ENCODE measurements at regions not wholly inside any gene's neighbourhood (a gene's known extent, or its start where the extent isn't known, plus 50 kb on each side); places are given as distances from the start of the nearest gene placed in this dataset.
"Not testable (repeated sequence)": the region's sequence is repeated elsewhere in the genome, so short reads cannot be mapped to it uniquely, and the experiment has no call there.

DNA sequence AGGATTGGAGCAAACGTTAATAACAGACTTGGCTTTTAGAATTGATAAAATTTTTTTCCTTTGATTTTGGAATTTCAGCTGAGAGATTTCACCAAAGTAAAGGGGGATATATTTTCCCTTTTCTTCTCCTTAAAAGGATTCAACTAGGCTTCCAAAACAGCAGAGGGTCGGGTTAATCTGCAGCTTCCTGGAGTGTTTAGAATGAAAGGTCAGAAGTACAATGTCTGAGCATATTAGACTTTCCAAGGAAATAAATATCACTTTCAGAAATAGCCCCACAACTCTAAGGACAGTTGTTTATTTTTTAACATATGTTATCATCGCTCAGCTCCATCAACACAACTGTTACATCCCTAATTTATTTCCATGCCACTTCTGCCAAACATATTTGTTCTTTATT lies 1532.9 kb upstream of the RAG2 start:
- no peak overlapping the region for H3K27ac ChIP-seq (ENCODE audit: low read depth, low read length)
- peaks cover 6% of the 10 kb centered on the region for H3K4me1 ChIP-seq (ENCODE audit: control insufficient read depth, insufficient read depth, low read length)
- Mint-ChIP-seq H3K9me3 (peaks cover 14% of the 10 kb centered on the region), H3K4me3 (no peak overlapping the region), H3K27me3 (ENCODE audit: insufficient read depth) (no peaks in the 10 kb centered on the region), H3K27ac (no peak overlapping the region), H3K4me1 (peaks cover 18% of the 10 kb centered on the region), H3K36me3 (ENCODE audit: low read depth) (no peaks in the 10 kb centered on the region)
- DNase-seq: no peak
- H3K36me3 ChIP-seq (ENCODE audit: control insufficient read depth, insufficient read depth, low read length): no peaks in the 10 kb centered on the region
- H3K9me3 ChIP-seq (ENCODE audit: control insufficient read depth, low read length): peaks cover 5% of the 10 kb centered on the region
- no peak overlapping the region for H3K4me3 ChIP-seq (ENCODE audit: low read length)
- WGBS, 2 experiments (ENCODE audit: insufficient coverage in 1 of 2, insufficient read length in 1 of 2): 64 to 79% methylated on average over 2 of the region's 3 CpGs
- no peaks in the 10 kb centered on the region for H3K27me3 ChIP-seq (ENCODE audit: control insufficient read depth, insufficient read depth, low read length, poor library complexity, severe bottlenecking)
- no peak overlapping the region for H3K9ac ChIP-seq (ENCODE audit: extremely low read depth, low read length, poor library complexity, severe bottlenecking)
- TF ChIP-seq, protein P1, sequence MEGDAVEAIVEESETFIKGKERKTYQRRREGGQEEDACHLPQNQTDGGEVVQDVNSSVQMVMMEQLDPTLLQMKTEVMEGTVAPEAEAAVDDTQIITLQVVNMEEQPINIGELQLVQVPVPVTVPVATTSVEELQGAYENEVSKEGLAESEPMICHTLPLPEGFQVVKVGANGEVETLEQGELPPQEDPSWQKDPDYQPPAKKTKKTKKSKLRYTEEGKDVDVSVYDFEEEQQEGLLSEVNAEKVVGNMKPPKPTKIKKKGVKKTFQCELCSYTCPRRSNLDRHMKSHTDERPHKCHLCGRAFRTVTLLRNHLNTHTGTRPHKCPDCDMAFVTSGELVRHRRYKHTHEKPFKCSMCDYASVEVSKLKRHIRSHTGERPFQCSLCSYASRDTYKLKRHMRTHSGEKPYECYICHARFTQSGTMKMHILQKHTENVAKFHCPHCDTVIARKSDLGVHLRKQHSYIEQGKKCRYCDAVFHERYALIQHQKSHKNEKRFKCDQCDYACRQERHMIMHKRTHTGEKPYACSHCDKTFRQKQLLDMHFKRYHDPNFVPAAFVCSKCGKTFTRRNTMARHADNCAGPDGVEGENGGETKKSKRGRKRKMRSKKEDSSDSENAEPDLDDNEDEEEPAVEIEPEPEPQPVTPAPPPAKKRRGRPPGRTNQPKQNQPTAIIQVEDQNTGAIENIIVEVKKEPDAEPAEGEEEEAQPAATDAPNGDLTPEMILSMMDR (conservative IDR thresholded peaks at IDR 0.05): no peak

DNA sequence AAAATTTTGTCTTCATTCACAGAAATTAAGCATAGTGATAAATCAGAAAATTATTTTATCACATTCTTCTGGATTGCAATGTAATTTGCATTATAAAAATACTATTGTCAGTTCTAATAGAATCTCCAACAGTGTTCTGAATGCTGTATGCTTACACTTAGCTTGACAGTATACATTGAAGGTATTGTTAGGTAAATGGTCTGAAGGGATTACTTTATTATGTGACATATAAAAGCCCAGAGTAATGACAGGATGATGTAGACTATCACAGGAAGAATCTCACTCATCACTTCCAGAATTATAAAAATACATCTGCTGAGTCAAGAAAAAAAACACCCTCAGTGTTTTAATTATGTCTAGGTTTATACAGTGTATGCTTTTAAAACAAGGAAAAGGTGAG lies 1532.5 kb upstream of the RAG2 start:
- no peak for DNase-seq
- H3K27me3 ChIP-seq (ENCODE audit: control insufficient read depth, insufficient read depth, low read length, poor library complexity, severe bottlenecking): no peaks in the 10 kb centered on the region
- no peak overlapping the region for H3K27ac ChIP-seq (ENCODE audit: low read depth, low read length)
- Mint-ChIP-seq H3K36me3 (ENCODE audit: low read depth) (no peaks in the 10 kb centered on the region), H3K27me3 (ENCODE audit: insufficient read depth) (no peaks in the 10 kb centered on the region), H3K4me1 (peaks cover 18% of the 10 kb centered on the region), H3K27ac (no peak overlapping the region), H3K9me3 (peaks cover 14% of the 10 kb centered on the region), H3K4me3 (no peak overlapping the region)
- H3K36me3 ChIP-seq (ENCODE audit: control insufficient read depth, insufficient read depth, low read length): no peaks in the 10 kb centered on the region
- peaks cover 6% of the 10 kb centered on the region for H3K4me1 ChIP-seq (ENCODE audit: control insufficient read depth, insufficient read depth, low read length)
- H3K9ac ChIP-seq (ENCODE audit: extremely low read depth, low read length, poor library complexity, severe bottlenecking): no peak overlapping the region
- TF ChIP-seq, protein P1 (conservative IDR thresholded peaks at IDR 0.05): no peak
- peaks cover 5% of the 10 kb centered on the region for H3K9me3 ChIP-seq (ENCODE audit: control insufficient read depth, low read length)
- H3K4me3 ChIP-seq (ENCODE audit: low read length): no peak overlapping the region

DNA sequence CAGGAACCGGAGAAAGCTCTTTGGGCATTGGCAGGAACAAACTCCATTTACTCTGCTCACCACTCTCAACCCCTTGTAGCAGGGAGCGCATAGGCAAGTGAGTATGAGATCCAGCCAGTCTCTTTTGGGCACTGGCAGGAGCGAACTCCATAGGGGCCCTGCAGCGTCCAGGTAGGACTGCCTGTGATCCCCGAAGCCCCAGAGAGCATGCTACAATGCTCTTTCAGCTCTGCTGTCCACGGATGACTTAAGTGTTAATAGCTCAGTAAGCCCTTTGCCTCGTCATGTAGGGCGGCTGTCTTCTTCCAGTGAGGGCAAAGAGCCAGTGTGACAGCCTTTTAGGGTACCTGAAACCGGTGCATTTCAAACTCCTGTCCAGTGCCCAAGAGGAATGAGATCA lies 1525.6 kb upstream of the RAG2 start:
- DNase-seq: peak; percentile 54
- H3K27ac ChIP-seq (ENCODE audit: low read depth, low read length): no peak overlapping the region
- WGBS, 2 experiments (ENCODE audit: insufficient coverage in 1 of 2, insufficient read length in 1 of 2): 88 to 89% methylated on average over 6 to 9 of the region's 9 CpGs
- H3K27ac Mint-ChIP-seq: no peak overlapping the region
- no peaks in the 10 kb centered on the region for H3K27me3 ChIP-seq (ENCODE audit: control insufficient read depth, insufficient read depth, low read length, poor library complexity, severe bottlenecking)
- H3K9me3 ChIP-seq (ENCODE audit: control insufficient read depth, low read length): no peaks in the 10 kb centered on the region
- H3K27me3 Mint-ChIP-seq (ENCODE audit: insufficient read depth): no peaks in the 10 kb centered on the region
- TF ChIP-seq, protein P1 (conservative IDR thresholded peaks at IDR 0.05): no peak
- peaks cover 14% of the 10 kb centered on the region for H3K4me1 Mint-ChIP-seq
- no peaks in the 10 kb centered on the region for H3K36me3 ChIP-seq (ENCODE audit: control insufficient read depth, insufficient read depth, low read length)
- H3K4me1 ChIP-seq (ENCODE audit: control insufficient read depth, insufficient read depth, low read length): peaks cover 4% of the 10 kb centered on the region
- no peaks in the 10 kb centered on the region for H3K36me3 Mint-ChIP-seq (ENCODE audit: low read depth)
- H3K4me3 Mint-ChIP-seq: no peak overlapping the region
- H3K9me3 Mint-ChIP-seq: peaks cover 7% of the 10 kb centered on the region
- H3K4me3 ChIP-seq (ENCODE audit: low read length): no peak overlapping the region
- no peak overlapping the region for H3K9ac ChIP-seq (ENCODE audit: extremely low read depth, low read length, poor library complexity, severe bottlenecking)

DNA sequence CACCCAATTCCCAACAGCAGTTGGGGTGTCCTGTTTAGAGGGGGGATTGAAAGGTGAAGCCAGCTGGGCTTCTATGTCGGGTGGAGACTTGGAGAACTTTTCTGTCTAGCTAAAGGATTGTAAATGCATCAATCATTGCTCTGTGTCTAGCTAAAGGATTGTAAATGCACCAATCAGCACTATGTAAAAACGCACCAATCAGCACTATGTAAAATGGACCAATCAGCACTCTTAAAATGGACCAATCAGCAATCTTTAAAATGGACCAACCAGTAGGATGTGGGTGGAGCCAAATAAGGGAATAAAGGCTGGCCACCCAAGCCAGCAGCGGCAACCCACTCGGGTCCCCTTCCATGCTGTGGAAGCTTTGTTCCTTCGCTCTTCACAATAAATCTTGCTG lies 1518.6 kb upstream of the RAG2 start:
- not testable (repeated sequence) for DNase-seq; H3K27ac ChIP-seq (ENCODE audit: low read depth, low read length); H3K27me3 ChIP-seq (ENCODE audit: control insufficient read depth, insufficient read depth, low read length, poor library complexity, severe bottlenecking); H3K4me3 Mint-ChIP-seq; H3K27me3 Mint-ChIP-seq (ENCODE audit: insufficient read depth); H3K36me3 ChIP-seq (ENCODE audit: control insufficient read depth, insufficient read depth, low read length); H3K9ac ChIP-seq (ENCODE audit: extremely low read depth, low read length, poor library complexity, severe bottlenecking); H3K27ac Mint-ChIP-seq
- Histone ChIP-seq H3K4me1 (ENCODE audit: control insufficient read depth, insufficient read depth, low read length) (peaks cover 11% of the 10 kb centered on the region), H3K4me3 (ENCODE audit: low read length) (peak overlapping the region; percentile 73), H3K9me3 (ENCODE audit: control insufficient read depth, low read length) (peaks cover 33% of the 10 kb centered on the region)
- Mint-ChIP-seq H3K36me3 (ENCODE audit: low read depth) (peaks cover 30% of the 10 kb centered on the region), H3K9me3 (peaks cover 47% of the 10 kb centered on the region), H3K4me1 (peaks cover 20% of the 10 kb centered on the region)
- WGBS, 2 experiments (ENCODE audit: insufficient coverage in 1 of 2, insufficient read length in 1 of 2): 92 to 100% methylated on average over 3 to 5 of the region's 5 CpGs

DNA sequence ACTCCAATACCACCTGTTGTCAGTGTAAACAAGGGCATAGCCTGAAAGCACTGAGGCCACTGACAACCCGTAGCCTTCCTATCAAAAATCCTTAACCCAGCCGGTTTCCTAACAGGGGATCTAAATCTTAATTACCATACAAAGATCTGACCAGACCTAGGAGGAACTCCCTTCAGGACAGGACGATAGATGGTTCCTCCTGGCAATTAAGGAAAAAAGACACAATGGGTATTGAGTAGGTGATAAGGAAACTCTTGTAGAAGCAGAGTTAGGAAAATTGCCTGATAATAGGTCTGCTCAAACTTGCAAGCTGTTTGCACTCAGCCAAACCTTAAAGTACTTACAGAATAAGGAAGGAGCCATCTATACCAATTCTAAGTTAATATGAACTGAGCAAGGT lies 1517.3 kb upstream of the RAG2 start:
- not testable (repeated sequence) for H3K27ac ChIP-seq (ENCODE audit: low read depth, low read length); H3K4me3 Mint-ChIP-seq; H3K36me3 ChIP-seq (ENCODE audit: control insufficient read depth, insufficient read depth, low read length); H3K27me3 Mint-ChIP-seq (ENCODE audit: insufficient read depth); H3K4me3 ChIP-seq (ENCODE audit: low read length); H3K27me3 ChIP-seq (ENCODE audit: control insufficient read depth, insufficient read depth, low read length, poor library complexity, severe bottlenecking); H3K9ac ChIP-seq (ENCODE audit: extremely low read depth, low read length, poor library complexity, severe bottlenecking); DNase-seq
- Histone ChIP-seq H3K4me1 (ENCODE audit: control insufficient read depth, insufficient read depth, low read length) (peaks cover 11% of the 10 kb centered on the region), H3K9me3 (ENCODE audit: control insufficient read depth, low read length) (peaks cover 36% of the 10 kb centered on the region)
- Mint-ChIP-seq H3K36me3 (ENCODE audit: low read depth) (peaks cover 34% of the 10 kb centered on the region), H3K4me1 (peaks cover 20% of the 10 kb centered on the region), H3K27ac (peak overlapping the region; percentile 46), H3K9me3 (peaks cover 57% of the 10 kb centered on the region)
- whole genome bisulfite sequencing, 2 experiments (ENCODE audit: insufficient coverage in 1 of 2, insufficient read length in 1 of 2): 7% methylated on average over 3 of the region's 3 CpGs; no CpG with 5 or more reads in 1 of the 2 experiments
